Neural progenitor cell (in vitro differentiated cells): ENCODE measurements at regions not wholly inside any gene's neighbourhood (a gene's known extent, or its start where the extent isn't known, plus 50 kb on each side); places are given as distances from the start of the nearest gene placed in this dataset.
"Not testable (repeated sequence)": the region's sequence is repeated elsewhere in the genome, so short reads cannot be mapped to it uniquely, and the experiment has no call there.

Experiments used
- DNase-seq: peaks from one replicate; pipeline ENCODE4 v3.0.0-alpha.2; 2016; ENCODE audit warnings: low spot score
- H2AFZ ChIP-seq: fragments of 200-600 bp; sonication (generic); replicated peaks from 2 replicates; pipeline ENCODE4 v1.6.1; 2016; ENCODE audit warnings: antibody characterized with exemption
- H3F3A ChIP-seq: fragments of 200-600 bp; sonication (generic); 2 replicates; pipeline ENCODE4 v1.6.1; 2016; ENCODE audit warnings: antibody characterized with exemption, low read depth
- H3K27ac ChIP-seq: fragments of 200-600 bp; sonication (generic); 2 replicates; pipeline ENCODE4 v1.5.1; 2016; ENCODE audit warnings: mild to moderate bottlenecking
- H3K27me3 ChIP-seq: fragments of 200-600 bp; sonication (generic); 2 replicates; pipeline ENCODE4 v1.6.1; 2016; ENCODE audit warnings: mild to moderate bottlenecking, moderate library complexity
- H3K36me3 ChIP-seq: fragments of 200-600 bp; sonication (generic); 2 replicates; pipeline ENCODE4 v1.5.1; 2016
- H3K4me1 ChIP-seq: fragments of 200-600 bp; sonication (generic); 2 replicates; pipeline ENCODE4 v1.6.1; 2016; ENCODE audit warnings: mixed run types
- H3K4me2 ChIP-seq: fragments of 200-600 bp; sonication (generic); 2 replicates; pipeline ENCODE4 v1.6.1; 2016
- H3K4me3 ChIP-seq: fragments of 200-600 bp; sonication (generic); 2 replicates; pipeline ENCODE4 v1.5.1; 2016
- H3K79me2 ChIP-seq: fragments of 200-600 bp; sonication (generic); 2 replicates; pipeline ENCODE4 v1.6.1; 2016; ENCODE audit warnings: low read depth
- H3K9ac ChIP-seq: fragments of 200-600 bp; sonication (generic); 2 replicates; pipeline ENCODE4 v1.6.1; 2016
- H3K9me3 ChIP-seq: fragments of 200-600 bp; sonication (generic); 2 replicates; pipeline ENCODE4 v1.5.1; 2016; ENCODE audit warnings: low read depth
- H4K20me1 ChIP-seq: fragments of 200-600 bp; sonication (generic); 2 replicates; pipeline ENCODE4 v1.6.1; 2016; ENCODE audit warnings: low read depth
- H3K27ac Mint-ChIP-seq: 3 replicates; pipeline ENCODE4 v1.8.0; 2021; ENCODE audit warnings: mixed read lengths
- H3K27me3 Mint-ChIP-seq: 2 replicates; pipeline ENCODE4 v1.8.0; 2022; ENCODE audit warnings: low read depth, mild to moderate bottlenecking, inconsistent platforms, moderate library complexity, mixed read lengths; ENCODE audit not compliant: insufficient read depth
- H3K36me3 Mint-ChIP-seq: 3 replicates; pipeline ENCODE4 v1.8.0; 2021; ENCODE audit warnings: mixed read lengths
- H3K4me1 Mint-ChIP-seq: 3 replicates; pipeline ENCODE4 v1.8.0; 2021; ENCODE audit warnings: mixed read lengths
- H3K4me3 Mint-ChIP-seq: 3 replicates; pipeline ENCODE4 v1.8.0; 2021; ENCODE audit warnings: mild to moderate bottlenecking, moderate library complexity, mixed read lengths
- H3K9me3 Mint-ChIP-seq: 3 replicates; pipeline ENCODE4 v1.8.0; 2020; ENCODE audit warnings: mixed read lengths
- CTCF ChIP-seq: fragments of 200-600 bp; sonication (generic); IDR thresholded peaks from 2 replicates; pipeline ENCODE4 v1.5.1; 2017; ENCODE audit warnings: antibody characterized with exemption, mild to moderate bottlenecking
- EZH2 ChIP-seq: fragments of 200-600 bp; sonication (generic); IDR thresholded peaks from 2 replicates; pipeline ENCODE4 v1.6.1; 2017; ENCODE audit warnings: antibody characterized with exemption, mild to moderate bottlenecking, moderate library complexity
- EZH2phosphoT487 ChIP-seq: fragments of 200-600 bp; sonication (generic); IDR thresholded peaks from 2 replicates; pipeline ENCODE4 v1.6.1; 2017; ENCODE audit warnings: antibody characterized with exemption

DNA sequence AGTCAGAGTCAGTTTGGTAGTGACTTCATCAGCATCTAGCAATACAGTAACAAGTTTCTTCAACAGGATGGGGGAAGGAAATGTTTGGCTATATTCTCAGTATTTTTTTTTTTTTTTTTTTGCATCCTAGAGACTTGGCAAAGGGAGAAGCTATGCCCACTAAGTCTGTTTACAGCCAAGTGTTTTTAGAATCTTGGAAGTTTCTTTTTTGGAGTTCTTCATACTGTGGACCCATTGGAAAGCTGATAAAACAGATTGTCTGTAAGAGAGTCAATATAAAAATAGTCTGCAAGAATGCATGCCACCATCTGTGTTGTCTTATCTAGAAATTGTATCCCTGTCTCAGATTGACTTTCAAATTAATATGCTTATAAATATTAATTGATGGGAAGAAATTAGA is 171.2 kb downstream of the ADCYAP1 start:
- no peaks in the 10 kb centered on the region for H3K9me3 Mint-ChIP-seq
- H3K9me3 ChIP-seq: no peaks in the 10 kb centered on the region
- no peak for DNase-seq
- no peaks in the 10 kb centered on the region for H3K36me3 Mint-ChIP-seq
- no peak overlapping the region for H3K4me3 ChIP-seq
- peaks cover 5% of the 10 kb centered on the region for H3K79me2 ChIP-seq
- no peaks in the 10 kb centered on the region for H4K20me1 ChIP-seq
- H3K4me1 ChIP-seq: peaks cover 4% of the 10 kb centered on the region
- no peak for TF ChIP-seq CTCF
- TF ChIP-seq EZH2: no peak
- TF ChIP-seq EZH2phosphoT487: no peak
- no peak overlapping the region for H3K4me3 Mint-ChIP-seq
- H3F3A ChIP-seq: no peaks in the 10 kb centered on the region
- H3K27me3 Mint-ChIP-seq: peaks cover 4% of the 10 kb centered on the region
- no peaks in the 10 kb centered on the region for H3K36me3 ChIP-seq
- H3K27me3 ChIP-seq: no peaks in the 10 kb centered on the region
- no peak overlapping the region for H2AFZ ChIP-seq
- H3K9ac ChIP-seq: no peak overlapping the region
- H3K4me1 Mint-ChIP-seq: no peaks in the 10 kb centered on the region
- no peak overlapping the region for H3K27ac ChIP-seq
- H3K27ac Mint-ChIP-seq: no peak overlapping the region
- H3K4me2 ChIP-seq: no peak overlapping the region

- H3K9ac ChIP-seq: no peak overlapping the region
- no peaks in the 10 kb centered on the region for H4K20me1 ChIP-seq
- H3K4me1 ChIP-seq: peaks cover 4% of the 10 kb centered on the region
- Mint-ChIP-seq H3K27me3 (peaks cover 4% of the 10 kb centered on the region), H3K36me3 (no peaks in the 10 kb centered on the region), H3K4me1 (no peaks in the 10 kb centered on the region), H3K9me3 (no peaks in the 10 kb centered on the region), H3K27ac (no peak overlapping the region), H3K4me3 (no peak overlapping the region)
- no peak overlapping the region for H3K27ac ChIP-seq
- H3K27me3 ChIP-seq: no peaks in the 10 kb centered on the region
- no peak overlapping the region for H3K4me3 ChIP-seq
- no peaks in the 10 kb centered on the region for H3K9me3 ChIP-seq
- H3F3A ChIP-seq: no peaks in the 10 kb centered on the region
- H3K4me2 ChIP-seq: no peak overlapping the region
- H2AFZ ChIP-seq: no peak overlapping the region
- peaks cover 5% of the 10 kb centered on the region for H3K79me2 ChIP-seq
- no peak for DNase-seq
- TF ChIP-seq EZH2phosphoT487 (no peak), CTCF (no peak)
- H3K36me3 ChIP-seq: no peaks in the 10 kb centered on the region
Observed at GRCh38 chr18:1078301-1078700, 173.6 kb downstream of the ADCYAP1 start.

DNA sequence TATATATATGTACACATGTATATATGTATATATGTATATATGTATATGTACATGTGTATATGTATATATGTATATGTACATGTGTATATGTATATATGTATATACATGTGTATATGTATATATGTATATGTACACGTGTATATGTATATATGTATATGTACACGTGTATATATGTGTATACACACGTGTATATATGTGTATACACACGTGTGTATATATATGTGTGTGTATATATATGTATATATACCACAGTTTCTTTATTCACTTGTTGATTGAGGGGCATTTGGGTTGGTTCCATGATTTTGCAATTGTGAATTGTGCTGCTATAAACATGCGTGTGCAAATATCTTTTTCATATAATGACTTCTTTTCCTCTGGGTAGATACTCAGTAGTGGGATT is 179.0 kb downstream of the ADCYAP1 start:
- H3K36me3 Mint-ChIP-seq, H3K4me1 ChIP-seq, H3K9ac ChIP-seq, H3K27me3 Mint-ChIP-seq, H3K4me1 Mint-ChIP-seq, H3K27ac ChIP-seq, DNase-seq, H3K4me3 Mint-ChIP-seq, H3K27ac Mint-ChIP-seq, H3F3A ChIP-seq, H4K20me1 ChIP-seq, H3K36me3 ChIP-seq, H3K27me3 ChIP-seq, H3K4me3 ChIP-seq, H2AFZ ChIP-seq, H3K9me3 Mint-ChIP-seq, H3K79me2 ChIP-seq, H3K4me2 ChIP-seq: not testable (repeated sequence)
- H3K9me3 ChIP-seq: peaks cover 12% of the 10 kb centered on the region

GRCh38 chr18:1090758-1091157 is 186.1 kb downstream of the ADCYAP1 start:
- peaks cover 21% of the 10 kb centered on the region for H4K20me1 ChIP-seq
- TF ChIP-seq CTCF (no peak), EZH2phosphoT487 (no peak), EZH2 (no peak)
- H3K27me3 ChIP-seq: no peaks in the 10 kb centered on the region
- no peak overlapping the region for H3K4me3 ChIP-seq
- Mint-ChIP-seq H3K4me3 (no peak overlapping the region), H3K4me1 (no peaks in the 10 kb centered on the region), H3K27ac (no peak overlapping the region), H3K9me3 (peaks cover 10% of the 10 kb centered on the region), H3K36me3 (no peaks in the 10 kb centered on the region), H3K27me3 (no peaks in the 10 kb centered on the region)
- no peak overlapping the region for H2AFZ ChIP-seq
- H3K9ac ChIP-seq: no peak overlapping the region
- H3F3A ChIP-seq: no peaks in the 10 kb centered on the region
- H3K4me1 ChIP-seq: no peaks in the 10 kb centered on the region
- peaks cover 8% of the 10 kb centered on the region for H3K79me2 ChIP-seq
- no peak for DNase-seq
- no peak overlapping the region for H3K4me2 ChIP-seq
- peaks cover 12% of the 10 kb centered on the region for H3K9me3 ChIP-seq
- H3K36me3 ChIP-seq: no peaks in the 10 kb centered on the region
- H3K27ac ChIP-seq: no peak overlapping the region
